IPS-NIHi7 (cell line): ENCODE measurements at regions not wholly inside any gene's neighbourhood (a gene's known extent, or its start where the extent isn't known, plus 50 kb on each side); places are given as distances from the start of the nearest gene placed in this dataset.
A peak's percentile ranks its signal among the peaks of the same experiment; 100 is the strongest.

ENCODE experiments used
- DNase-seq: peaks from one replicate; pipeline ENCODE4 v3.0.0; 2012; ENCODE audit warnings: mixed read lengths; ENCODE audit errors: extremely low spot score

- peak; percentile 26 for DNase-seq
These were observed 408.4 kb upstream of the CDH5 start for GRCh38 chr16:65958086-65958485.

GRCh38 chr16:65956100-65956499 lies 410.4 kb upstream of the CDH5 start:
- DNase-seq: no peak

- no peak for DNase-seq
These were observed 412.0 kb upstream of the CDH5 start for GRCh38 chr16:65954446-65954845.

GRCh38 chr16:65950211-65950610 lies 416.3 kb upstream of the CDH5 start:
- DNase-seq: no peak

GRCh38 chr16:65948361-65948760 lies 418.1 kb upstream of the CDH5 start:
- no peak for DNase-seq

- no peak for DNase-seq
These were observed 418.5 kb upstream of the CDH5 start for GRCh38 chr16:65947951-65948350.

- DNase-seq: no peak
These were observed 421.0 kb upstream of the CDH5 start for GRCh38 chr16:65945493-65945892.

GRCh38 chr16:65944361-65944760 lies 422.1 kb upstream of the CDH5 start:
- DNase-seq: no peak

GRCh38 chr16:65940711-65941110 lies 425.8 kb upstream of the CDH5 start:
- no peak for DNase-seq

- DNase-seq: no peak
These were observed 428.4 kb upstream of the CDH5 start for GRCh38 chr16:65938083-65938482.

GRCh38 chr16:65937455-65937854 lies 429.0 kb upstream of the CDH5 start:
- no peak for DNase-seq

- no peak for DNase-seq
These were observed 430.4 kb upstream of the CDH5 start for GRCh38 chr16:65936096-65936495.

- DNase-seq: no peak
These were observed 432.0 kb upstream of the CDH5 start for GRCh38 chr16:65934443-65934842.

- DNase-seq: no peak
These were observed 432.8 kb upstream of the CDH5 start for GRCh38 chr16:65933703-65934102.

GRCh38 chr16:65932350-65933072 lies 434.0 kb upstream of the CDH5 start:
- no peak for DNase-seq

GRCh38 chr16:65922923-65923322 lies 443.6 kb upstream of the CDH5 start:
- no peak for DNase-seq

- DNase-seq: no peak
These were observed 446.5 kb upstream of the CDH5 start for GRCh38 chr16:65919986-65920376.

GRCh38 chr16:65919145-65919985 lies 447.1 kb upstream of the CDH5 start:
- DNase-seq: peak; percentile 27

GRCh38 chr16:65917466-65917865 lies 449.0 kb upstream of the CDH5 start:
- no peak for DNase-seq

- DNase-seq: peak; percentile 24
These were observed 449.5 kb upstream of the CDH5 start for GRCh38 chr16:65916995-65917394.

- no peak for DNase-seq
These were observed 456.2 kb upstream of the CDH5 start for GRCh38 chr16:65910291-65910690.

- no peak for DNase-seq
These were observed 457.0 kb upstream of the CDH5 start for GRCh38 chr16:65909310-65910050.
